HG03196 (cell line): ENCODE measurements at regions not wholly inside any gene's neighbourhood (a gene's known extent, or its start where the extent isn't known, plus 50 kb on each side); places are given as distances from the start of the nearest gene placed in this dataset.

Experiments
- ATAC-seq: cut with Tn5 transposase; IDR thresholded peaks from one replicate; pipeline ENCODE4 v1.9.1; 2021; ENCODE audit not compliant: unreplicated experiment

DNA sequence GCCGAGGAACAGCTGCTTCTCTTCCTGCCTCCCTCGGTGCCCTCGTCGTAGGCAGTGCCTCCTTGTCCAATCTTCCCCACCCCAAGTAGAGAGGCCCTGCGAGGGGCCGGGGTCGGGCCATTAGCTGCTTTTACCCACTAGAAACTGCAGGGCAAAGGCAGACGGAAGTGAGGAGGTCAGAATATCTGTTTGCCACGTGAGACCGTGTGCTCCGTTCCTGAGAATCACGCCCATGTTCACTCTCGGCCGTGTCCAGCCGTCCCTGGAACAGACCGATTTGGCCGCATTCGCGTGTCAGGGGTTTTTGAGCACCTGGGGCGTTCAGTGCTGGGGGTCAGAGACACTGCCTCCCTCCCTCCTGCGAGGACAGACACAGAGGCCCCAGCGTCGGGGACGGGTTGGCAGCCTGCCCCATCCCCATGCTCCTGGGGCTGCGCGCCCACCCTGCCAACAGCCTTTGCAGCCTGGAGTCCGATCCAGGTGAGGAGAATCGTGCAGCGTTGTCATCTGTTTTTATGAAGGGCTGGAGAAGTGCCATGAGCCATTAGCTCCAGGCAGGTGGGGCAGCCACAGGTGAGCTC is 982.2 kb downstream of the BRD1 start:
- no peak for ATAC-seq

DNA sequence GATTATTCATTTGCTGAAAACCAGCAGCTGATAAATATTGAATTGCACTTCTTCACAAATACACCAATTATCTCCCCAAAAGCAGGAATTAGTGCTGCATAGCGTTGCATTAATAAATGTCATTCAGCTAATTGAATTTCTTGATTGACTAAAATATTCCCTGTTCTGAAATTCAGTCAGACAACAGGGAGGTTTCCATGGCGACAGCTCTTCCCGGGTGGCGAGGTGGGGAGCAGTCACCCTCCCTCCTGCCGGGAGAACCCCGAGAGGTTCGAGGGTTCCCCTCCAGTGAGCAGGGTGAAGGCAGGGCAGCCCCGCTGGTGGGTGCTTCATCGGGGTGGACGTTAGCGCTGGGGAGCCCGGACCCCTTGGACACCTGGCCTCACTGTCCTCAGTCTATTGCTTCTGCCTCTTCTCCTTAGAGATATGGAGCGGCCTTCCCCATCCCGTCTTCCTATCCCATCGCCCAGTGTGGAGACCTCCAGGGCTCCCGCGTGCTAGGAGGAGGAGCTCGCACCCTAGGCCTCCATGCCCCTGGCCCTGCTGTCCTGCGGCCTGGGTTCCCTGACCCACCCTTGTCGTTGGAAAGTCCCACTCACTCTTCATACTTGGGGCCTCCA is 983.5 kb downstream of the BRD1 start:
- ATAC-seq = no peak

GRCh38 chr22:48843640-48844039 is 984.0 kb downstream of the BRD1 start:
- no peak for ATAC-seq

DNA sequence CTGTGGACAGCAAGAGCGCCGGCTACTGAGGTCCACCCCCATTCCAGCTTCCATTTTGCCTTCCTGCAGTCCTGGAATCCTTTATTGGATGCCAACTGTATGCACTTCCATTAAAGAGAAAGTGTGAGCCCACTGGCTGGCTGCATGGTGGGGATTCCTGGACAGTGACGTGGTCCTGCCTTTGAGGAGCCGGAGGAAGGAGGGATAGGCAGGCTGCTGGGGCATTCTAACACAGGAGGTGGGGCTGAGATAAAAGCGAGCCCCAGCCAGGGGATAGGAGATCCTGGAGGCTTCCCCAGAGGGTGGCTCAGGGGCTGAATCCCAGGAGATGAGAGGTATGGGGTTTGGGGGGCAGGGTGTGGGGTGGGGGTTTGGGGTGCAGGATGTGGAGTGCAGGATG is 984.7 kb downstream of the BRD1 start:
- no peak for ATAC-seq

GRCh38 chr22:48842583-48842945 is 985.1 kb downstream of the BRD1 start:
- ATAC-seq = no peak

- no peak for ATAC-seq
Observed at GRCh38 chr22:48841881-48842582, 985.6 kb downstream of the BRD1 start.

GRCh38 chr22:48840112-48840949 is 987.3 kb downstream of the BRD1 start:
- no peak for ATAC-seq

GRCh38 chr22:48838846-48839730 is 988.6 kb downstream of the BRD1 start:
- ATAC-seq = no peak

DNA sequence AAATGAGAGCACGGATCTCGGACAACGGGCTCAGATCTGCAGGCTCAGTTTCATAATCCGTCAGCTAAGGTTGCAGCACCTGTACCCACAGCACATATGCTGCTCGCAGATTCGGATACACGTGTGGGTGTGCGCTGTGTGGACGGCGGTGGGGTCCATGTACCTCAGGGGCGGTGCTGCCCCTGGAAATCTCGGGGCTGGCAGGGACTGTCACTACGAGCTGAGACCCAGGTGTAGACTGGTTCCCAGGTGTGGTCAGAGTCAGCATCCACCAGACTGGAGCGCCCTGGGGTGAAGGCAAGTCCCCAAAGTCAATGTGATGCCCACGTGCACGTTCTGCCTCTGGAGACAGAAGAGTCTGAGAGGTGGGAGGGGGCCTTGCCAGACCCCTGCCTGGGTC is 989.3 kb downstream of the BRD1 start:
- ATAC-seq = no peak

DNA sequence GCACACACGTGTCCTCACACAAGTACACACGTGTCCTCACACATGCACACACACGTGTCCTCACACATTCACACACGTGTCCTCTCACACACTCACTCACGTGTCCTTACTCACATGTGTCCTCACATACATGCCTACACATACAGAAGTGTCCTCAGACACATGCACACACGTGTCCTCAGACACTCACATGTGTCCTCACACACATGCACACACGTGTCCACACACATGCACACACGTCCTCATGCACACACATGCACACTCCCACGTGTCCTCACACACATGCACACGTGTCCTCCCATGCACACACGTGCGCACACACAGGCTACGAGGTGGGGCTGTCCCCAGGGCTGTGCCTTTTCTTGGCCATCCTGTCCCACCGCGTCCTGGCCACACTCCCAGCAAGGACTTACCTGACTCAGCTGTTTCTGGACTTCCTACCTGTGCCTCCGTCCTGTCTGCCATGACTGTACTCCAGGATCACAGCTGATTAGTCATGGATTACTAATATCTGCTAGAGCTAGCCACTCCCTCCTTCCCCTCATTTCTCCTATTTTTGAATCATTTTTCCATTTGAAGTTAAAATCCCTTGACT is 990.2 kb downstream of the BRD1 start:
- ATAC-seq = no peak

DNA sequence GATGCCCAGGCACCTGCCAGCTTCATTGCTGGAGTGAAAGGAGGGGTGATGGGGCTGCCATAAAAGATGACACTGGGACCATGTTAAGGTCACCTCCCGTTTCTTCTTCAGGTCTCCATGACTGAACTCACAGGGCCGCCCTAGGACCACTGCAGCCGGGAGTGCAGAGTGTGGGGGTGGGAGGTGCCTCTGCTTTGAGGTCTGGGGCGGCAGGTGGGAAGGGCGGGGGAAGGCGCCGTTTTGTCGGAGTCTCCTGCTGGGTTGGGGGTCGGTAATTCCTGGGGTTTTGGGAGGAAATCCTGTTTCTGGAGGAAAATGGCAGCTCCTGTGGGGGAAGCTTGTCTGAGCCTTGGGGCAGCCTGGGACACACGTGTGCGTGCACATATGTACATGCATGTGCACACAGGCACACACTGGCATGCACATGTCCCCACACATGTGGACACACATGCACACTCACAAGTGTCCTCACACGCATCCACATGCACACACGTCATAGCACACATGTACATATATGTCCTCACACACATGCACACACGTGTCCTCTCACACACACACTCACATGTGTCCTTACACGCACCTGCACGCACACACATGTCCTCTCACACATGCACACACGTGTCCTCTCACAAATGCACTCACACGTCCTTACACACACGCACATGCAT is 990.9 kb downstream of the BRD1 start:
- no peak for ATAC-seq

DNA sequence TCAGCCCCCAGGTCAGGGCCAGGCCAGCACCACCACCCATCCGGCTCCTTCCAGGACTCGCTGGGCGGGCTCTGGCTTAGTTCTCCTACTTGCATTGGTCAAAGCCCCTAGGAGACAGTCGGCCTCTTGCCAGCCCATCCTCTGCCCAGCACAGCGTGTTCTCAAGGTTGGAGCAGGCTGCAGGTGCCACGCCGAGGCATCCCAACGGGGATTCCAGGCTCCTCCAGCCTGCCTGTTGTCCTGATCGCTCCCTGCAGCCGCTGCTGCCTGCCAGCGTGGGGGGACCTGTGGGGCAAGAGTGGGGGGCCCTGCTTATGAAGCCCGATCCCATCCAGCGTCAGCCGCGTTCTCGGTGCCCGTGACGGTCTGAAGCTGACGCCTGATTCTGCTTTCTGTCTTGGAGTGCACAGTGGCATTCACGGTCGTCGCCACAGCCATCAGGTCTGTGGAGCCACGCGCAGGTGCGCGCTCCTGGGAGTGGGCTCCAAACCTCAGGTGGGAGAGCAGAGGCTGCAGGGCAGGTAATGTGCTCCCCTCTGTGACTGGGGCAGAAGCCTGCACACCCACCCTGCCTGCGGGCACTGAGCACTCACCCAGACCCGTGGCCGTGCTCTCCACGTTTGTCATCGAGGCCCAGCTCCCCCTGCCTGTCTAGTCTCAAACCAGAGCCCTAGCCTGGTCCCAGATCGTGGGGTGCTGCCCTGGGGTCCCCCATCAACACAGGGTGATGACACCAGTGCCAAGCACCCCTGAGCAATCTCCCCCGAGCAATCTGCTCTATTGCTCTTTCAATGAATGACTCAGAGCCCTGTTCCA is 991.6 kb downstream of the BRD1 start:
- no peak for ATAC-seq

DNA sequence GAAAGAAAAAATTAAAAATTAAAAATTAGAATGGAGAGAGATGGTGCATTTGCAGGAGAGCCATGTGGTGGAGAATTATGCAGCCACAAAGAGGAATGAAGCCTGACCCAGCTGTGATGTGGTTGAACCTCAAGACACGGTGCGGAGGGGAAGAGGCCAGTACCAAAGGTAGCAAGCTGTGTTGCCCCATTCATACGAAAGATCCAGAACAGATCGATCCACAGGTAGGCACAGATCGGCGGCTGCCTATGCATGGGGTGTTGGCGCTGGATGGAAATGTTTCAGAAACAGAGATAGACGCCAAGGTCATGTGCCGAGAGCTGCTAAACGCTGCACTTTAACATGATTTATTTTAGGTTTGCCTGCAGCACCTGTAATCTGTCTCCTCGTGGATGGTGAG is 992.3 kb downstream of the BRD1 start:
- ATAC-seq = no peak

DNA sequence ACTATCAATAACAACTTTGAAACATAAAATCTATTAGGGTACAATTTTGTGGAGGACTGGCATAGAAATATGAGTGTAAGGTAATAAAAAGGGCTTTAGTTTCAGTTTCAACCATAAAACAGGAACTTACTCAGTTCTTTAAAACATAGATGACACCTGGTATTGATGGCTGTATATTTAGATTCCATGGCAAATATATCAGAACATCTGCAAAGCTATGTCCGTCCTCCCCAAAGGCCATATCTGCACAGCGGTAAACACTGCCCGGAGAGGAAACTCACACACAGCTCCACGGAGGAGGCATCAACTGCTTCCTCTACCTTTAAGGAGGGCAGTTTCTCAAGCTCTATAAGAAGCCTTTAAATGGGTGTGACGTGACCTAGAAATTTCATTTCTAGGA is 993.3 kb downstream of the BRD1 start:
- ATAC-seq = no peak

DNA sequence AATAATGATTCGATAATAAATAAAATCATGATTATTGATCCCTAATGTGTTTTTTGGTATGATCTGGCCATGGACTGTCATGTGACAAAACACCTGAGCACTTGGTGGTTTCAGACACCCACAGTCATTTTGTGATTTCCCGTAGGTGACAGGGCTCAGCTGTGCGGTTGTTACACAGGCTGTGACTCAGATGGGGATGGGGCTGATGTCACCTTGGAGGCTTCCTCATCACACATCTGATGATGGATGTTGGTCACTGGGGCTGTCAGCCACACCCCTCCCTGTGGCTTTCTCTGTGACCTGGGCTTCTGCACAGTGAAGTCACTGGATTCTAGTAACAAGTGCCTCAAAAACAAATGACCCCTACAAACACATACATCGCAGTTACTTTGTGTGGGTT is 995.1 kb downstream of the BRD1 start:
- no peak for ATAC-seq

DNA sequence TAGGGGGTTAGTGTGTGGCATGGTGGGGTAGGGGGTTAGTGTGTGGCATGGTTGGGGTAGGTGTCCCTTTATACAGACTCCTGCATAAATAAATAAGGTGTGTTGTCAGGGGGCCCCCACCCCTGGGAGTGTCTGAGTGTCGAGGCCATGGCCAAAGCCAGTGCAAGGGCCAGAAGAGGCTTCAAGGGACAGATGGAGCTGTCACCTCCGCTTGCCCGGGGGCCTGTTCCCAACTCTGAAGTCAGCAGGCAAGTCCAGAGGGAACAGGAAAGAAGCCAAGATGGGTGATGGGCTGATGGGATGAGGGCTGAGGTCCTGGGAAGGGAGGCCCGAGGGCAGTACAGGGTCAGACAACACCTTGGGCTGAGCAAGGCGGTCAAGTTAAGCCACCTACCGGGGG is 997.8 kb downstream of the BRD1 start:
- no peak for ATAC-seq

DNA sequence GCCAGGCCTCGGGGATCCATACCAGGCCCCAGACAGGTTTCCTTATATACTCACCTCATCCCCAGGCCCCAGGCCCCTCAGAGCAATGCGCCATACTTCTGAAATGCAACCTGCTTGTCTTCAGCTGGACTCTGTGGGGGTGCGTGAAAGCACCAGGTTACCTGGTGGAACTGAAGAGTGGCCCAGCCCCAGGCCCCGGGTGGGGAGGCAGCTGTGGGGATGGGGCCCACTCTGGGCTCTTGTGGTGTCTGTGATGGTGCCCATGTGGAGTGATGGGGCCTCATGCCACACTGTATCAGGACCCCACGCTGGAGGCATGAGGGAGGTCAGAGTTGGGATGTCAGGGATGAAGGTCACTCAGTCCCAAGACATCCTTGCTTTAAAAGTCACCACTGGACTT is 999.0 kb downstream of the BRD1 start:
- no peak for ATAC-seq

DNA sequence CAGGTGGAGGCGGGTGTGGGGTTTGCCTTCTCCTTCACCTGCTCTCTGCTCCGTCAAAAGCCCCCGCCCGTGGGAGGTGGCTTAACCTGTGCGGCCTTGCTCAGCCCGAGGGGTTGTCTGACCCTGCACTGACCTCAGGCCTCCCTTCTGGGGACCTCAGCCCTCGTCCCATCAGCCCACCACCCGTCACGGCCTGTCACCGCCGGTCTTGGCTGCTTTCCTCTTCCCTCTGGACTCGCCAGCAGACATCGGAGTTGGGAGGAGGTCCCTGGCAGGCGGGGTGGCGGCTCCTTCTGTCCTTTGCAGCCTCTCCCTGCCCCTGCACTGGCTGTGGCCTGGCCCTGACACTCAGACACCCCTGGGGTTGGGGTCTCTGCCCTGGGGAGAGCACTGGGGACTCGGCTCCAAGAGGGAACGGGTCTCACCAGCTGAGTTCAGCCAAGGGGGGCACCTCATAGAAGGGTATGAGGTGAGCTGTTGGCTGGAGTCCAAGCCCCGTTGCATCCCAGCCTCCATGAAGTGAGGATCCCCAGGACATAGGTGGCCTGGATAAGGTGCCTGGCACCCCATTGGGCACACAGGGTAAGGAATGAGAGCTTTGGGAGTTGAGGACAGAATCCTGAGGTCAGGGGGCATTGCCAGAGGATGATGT is 999.6 kb downstream of the BRD1 start:
- no peak for ATAC-seq
